ENCODE measurements at regions not wholly inside any gene's neighbourhood (a gene's known extent, or its start where the extent isn't known, plus 50 kb on each side); places are given as distances from the start of the nearest gene placed in this dataset.
A peak's percentile ranks its signal among the peaks of the same experiment; 100 is the strongest.
"Not testable (repeated sequence)": the region's sequence is repeated elsewhere in the genome, so short reads cannot be mapped to it uniquely, and the experiment has no call there.

DNA sequence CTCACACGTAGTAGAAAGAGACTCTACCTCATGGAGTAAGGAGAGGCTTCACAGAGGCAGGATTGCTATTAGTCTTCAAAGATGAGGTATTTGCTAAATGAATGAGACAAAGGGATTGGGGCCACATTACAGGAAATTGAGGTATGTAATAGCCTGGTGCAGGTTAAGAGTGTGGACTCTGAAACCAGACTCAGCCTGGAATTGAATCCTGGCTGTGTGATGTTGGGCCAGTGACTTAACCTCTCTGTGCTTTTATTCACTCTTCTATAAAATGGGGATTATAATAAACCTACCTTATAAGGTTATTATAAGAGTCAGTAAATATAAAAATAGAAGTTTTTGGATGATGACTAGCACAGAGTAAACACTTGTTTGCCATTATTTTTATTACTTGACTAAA lies 64.7 kb upstream of the ATRNL1 start:
- DNase-seq = no peak

DNA sequence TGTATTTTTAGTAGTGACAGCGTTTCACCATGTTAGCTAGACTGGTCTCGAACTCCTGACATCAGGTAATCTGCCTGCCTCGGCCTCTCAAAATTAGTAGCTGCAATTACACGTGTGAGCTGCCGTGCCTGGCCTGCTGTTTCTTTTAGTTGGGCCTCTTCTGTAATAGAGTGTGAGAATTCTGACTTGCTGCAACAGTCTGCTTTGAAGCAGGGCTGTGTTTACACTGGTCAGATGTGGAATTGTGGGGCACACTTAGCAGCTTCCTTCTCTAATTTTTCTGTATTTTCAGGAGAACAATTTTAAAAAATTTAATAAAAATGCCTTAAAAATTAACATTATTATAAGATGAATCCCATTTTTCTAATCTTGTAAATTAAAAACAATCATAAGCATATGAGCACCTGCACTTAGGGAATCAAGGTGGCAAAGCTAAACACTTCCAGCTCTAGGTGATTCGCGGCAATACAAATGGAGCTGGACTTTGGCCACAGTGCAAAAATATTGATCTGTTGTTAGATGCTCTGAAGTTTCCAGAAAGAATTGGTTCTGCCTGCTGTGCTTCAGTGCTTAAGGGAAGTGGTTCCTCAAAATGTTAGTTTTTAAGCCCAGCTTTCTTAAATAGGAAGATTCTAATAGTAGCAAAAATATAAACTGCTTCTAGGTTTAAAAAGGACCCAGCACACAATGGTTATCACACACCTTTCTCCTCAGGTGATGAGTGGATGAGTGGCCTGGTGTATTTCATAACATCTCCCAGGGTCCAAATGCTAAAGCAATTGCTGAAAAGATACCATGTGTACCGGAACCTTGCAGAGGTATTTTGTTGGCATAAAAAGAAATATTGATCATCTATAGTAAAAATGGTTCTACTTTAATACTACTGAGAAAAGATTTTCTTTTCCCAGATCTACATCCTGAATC lies 63.5 kb upstream of the ATRNL1 start:
- no peak for DNase-seq

- peak; percentile 65 for DNase-seq
These were observed 62.5 kb upstream of the ATRNL1 start for GRCh38 chr10:115030483-115031200.

GRCh38 chr10:115033898-115034297 lies 59.3 kb upstream of the ATRNL1 start:
- DNase-seq = no peak

- not testable (repeated sequence) for DNase-seq
These were observed 53.4 kb upstream of the ATRNL1 start for GRCh38 chr10:115039781-115040180.

Data from hematopoietic multipotent progenitor cell treated with erythropoietin and hydrocortisone succinate and interleukin-3 and kit ligand, for 4 days (in vitro differentiated cells).